Activated naive CD8-positive, alpha-beta T cell treated with anti-CD3 and anti-CD28 coated beads, Interleukin-2, amount 50 U/mL, for 24 hours (primary cell): ENCODE measurements at regions not wholly inside any gene's neighbourhood (a gene's known extent, or its start where the extent isn't known, plus 50 kb on each side); places are given as distances from the start of the nearest gene placed in this dataset.

ENCODE experiments used
- ATAC-seq: fragments of 150-1000 bp; cut with Tn5 transposase; one replicate; pipeline ENCODE4 v1.10.0; 2021
- DNase-seq: peaks from one replicate; pipeline ENCODE4 v3.0.0; 2021
- H3K27ac Mint-ChIP-seq: one replicate; pipeline ENCODE4 v1.8.0; 2021; ENCODE audit warnings: mild to moderate bottlenecking, mixed read lengths
- H3K27me3 Mint-ChIP-seq: one replicate; pipeline ENCODE4 v1.8.0; 2021; ENCODE audit warnings: mixed read lengths
- H3K36me3 Mint-ChIP-seq: one replicate; pipeline ENCODE4 v1.8.0; 2021; ENCODE audit warnings: low read depth, mixed read lengths
- H3K4me1 Mint-ChIP-seq: one replicate; pipeline ENCODE4 v1.8.0; 2021; ENCODE audit warnings: mixed read lengths
- H3K4me3 Mint-ChIP-seq: one replicate; pipeline ENCODE4 v1.8.0; 2021; ENCODE audit warnings: mild to moderate bottlenecking, moderate library complexity, mixed read lengths
- H3K9me3 Mint-ChIP-seq: one replicate; pipeline ENCODE4 v1.8.0; 2021; ENCODE audit warnings: mixed read lengths

DNA sequence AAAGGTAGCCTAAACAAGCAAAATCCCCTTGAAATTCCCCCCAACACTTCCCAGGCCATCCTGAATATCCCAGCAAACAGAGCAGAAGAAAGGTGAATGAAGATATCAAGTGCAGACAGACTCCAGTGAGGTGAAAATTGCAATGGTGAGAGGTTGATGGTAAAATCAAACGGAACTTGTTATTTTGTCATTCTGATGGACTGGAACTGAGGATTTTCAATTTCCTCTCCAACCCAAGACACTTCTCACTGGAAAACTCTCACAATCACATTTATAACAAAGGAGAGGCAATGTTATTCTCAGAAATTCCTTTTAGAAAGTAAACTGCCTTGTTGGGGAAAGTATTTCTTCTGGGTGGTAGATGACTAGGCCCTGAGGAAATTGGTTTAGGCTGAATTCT, 412.4 kb upstream of the C9orf72 start:
- H3K27ac Mint-ChIP-seq: no peak overlapping the region
- ATAC-seq (no peak), DNase-seq (no peak)
- no peaks in the 10 kb centered on the region for H3K27me3 Mint-ChIP-seq
- no peak overlapping the region for H3K4me3 Mint-ChIP-seq
- no peaks in the 10 kb centered on the region for H3K4me1 Mint-ChIP-seq
- no peaks in the 10 kb centered on the region for H3K36me3 Mint-ChIP-seq
- peaks cover 9% of the 10 kb centered on the region for H3K9me3 Mint-ChIP-seq

DNA sequence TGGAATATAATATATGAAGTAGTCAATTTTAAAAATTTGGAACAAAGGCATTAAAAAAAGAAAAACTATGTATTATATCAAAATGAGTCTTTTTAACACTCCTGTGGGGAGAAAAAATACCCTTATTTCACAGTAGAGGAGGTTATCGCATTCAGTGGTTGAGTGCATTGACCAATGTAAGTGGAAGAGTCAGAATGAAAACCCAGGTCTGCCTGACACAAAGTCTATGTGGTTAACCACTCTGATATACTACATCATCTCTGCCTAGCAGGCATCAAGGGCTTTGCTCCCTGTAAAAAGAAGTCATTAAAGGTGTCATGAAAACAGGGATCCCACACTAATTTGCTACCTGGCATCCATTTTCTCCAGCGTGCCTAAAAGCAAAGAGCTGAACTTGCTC, 417.2 kb upstream of the C9orf72 start:
- H3K4me3 Mint-ChIP-seq: no peak overlapping the region
- H3K9me3 Mint-ChIP-seq: peaks cover 9% of the 10 kb centered on the region
- DNase-seq (no peak), ATAC-seq (no peak)
- H3K36me3 Mint-ChIP-seq: no peaks in the 10 kb centered on the region
- no peak overlapping the region for H3K27ac Mint-ChIP-seq
- no peaks in the 10 kb centered on the region for H3K4me1 Mint-ChIP-seq
- no peaks in the 10 kb centered on the region for H3K27me3 Mint-ChIP-seq

DNA sequence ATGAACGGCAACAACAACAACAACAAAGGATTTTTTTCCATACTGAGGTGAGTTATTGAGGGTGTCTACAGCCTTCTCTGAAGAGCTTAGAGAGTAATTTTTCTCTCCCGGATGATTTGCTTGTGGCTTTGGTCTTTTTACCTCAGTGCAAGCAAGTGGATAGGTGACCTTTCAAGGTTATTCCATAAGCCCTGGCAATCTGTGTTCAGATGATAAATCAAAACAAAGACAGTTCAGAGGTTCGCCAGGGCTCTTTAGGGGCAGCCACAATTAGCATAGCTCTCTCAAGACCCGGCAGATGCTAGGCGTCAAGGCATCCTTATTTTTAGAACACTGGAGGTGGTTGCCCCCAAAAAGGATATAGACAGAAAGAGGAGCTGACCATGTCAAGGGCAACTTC, 417.9 kb upstream of the C9orf72 start:
- Mint-ChIP-seq H3K4me3 (no peak overlapping the region), H3K27ac (no peak overlapping the region), H3K4me1 (no peaks in the 10 kb centered on the region), H3K9me3 (peaks cover 9% of the 10 kb centered on the region), H3K27me3 (no peaks in the 10 kb centered on the region), H3K36me3 (no peaks in the 10 kb centered on the region)
- DNase-seq: no peak
- ATAC-seq: no peak

DNA sequence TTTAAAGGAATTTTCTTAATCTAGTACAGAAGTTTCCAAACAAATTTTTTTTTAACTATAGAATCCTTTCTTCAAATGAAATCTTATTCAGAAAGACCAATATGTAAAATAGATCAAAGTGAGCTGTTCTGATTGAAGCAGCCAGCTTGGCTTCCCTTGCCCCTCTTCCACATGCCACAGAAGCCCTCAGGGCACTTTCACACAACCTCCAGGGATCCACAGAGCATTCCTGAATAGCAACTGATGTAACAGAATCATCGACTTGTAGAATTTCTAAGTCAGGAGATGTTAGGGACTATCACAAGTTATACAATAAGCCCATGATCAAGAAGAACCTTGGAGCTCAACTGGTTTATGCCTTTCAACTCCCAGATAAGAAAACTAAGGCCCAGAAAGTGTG, 427.8 kb upstream of the C9orf72 start:
- no peak overlapping the region for H3K4me3 Mint-ChIP-seq
- no peak for ATAC-seq
- no peaks in the 10 kb centered on the region for H3K9me3 Mint-ChIP-seq
- H3K27ac Mint-ChIP-seq: no peak overlapping the region
- no peak for DNase-seq
- H3K36me3 Mint-ChIP-seq: no peaks in the 10 kb centered on the region
- H3K4me1 Mint-ChIP-seq: no peaks in the 10 kb centered on the region
- no peaks in the 10 kb centered on the region for H3K27me3 Mint-ChIP-seq

DNA sequence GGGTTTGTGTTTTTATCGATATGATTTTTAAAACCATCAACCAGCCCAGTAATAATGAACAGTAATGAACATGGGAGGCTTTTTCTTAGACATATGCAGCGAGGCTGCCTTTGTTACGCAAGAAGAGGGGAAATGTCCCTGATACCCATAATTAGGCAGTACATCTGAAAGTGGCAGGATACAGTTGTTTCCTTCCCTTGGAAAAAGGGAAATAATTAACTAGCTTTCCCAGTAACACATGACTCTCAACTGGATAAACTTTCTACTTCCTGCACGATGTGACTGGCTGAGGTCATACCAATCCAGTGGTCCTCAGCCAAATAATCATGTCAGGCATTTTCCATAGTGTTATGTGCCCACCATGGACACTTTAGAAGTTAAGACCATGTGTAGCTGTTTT, 431.6 kb upstream of the C9orf72 start:
- Mint-ChIP-seq H3K27ac (no peak overlapping the region), H3K9me3 (peaks cover 8% of the 10 kb centered on the region), H3K27me3 (no peaks in the 10 kb centered on the region), H3K36me3 (no peaks in the 10 kb centered on the region), H3K4me3 (no peak overlapping the region), H3K4me1 (no peaks in the 10 kb centered on the region)
- DNase-seq: no peak
- no peak for ATAC-seq

DNA sequence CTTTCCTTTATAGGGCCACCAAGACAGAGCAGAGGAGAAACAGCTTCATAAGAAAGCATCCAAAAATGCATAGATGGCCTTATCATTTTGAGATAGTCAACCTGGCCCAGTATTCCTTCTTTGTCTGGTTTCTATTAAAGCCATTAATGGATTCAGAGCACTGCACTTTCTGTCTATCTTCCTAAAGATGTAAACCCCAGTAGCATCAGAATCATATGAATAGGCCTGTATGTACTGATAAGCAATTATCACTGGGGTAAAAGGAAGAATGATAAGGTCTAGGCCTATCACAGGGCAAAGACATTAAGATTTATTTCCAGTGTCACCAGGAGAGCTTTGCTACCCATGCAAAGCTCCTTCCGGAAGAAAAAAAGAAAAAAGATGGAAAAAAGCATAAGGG, 432.5 kb upstream of the C9orf72 start:
- ATAC-seq: no peak
- Mint-ChIP-seq H3K27me3 (no peaks in the 10 kb centered on the region), H3K9me3 (peaks cover 9% of the 10 kb centered on the region), H3K4me3 (no peak overlapping the region), H3K4me1 (no peaks in the 10 kb centered on the region), H3K36me3 (no peaks in the 10 kb centered on the region), H3K27ac (no peak overlapping the region)
- DNase-seq: no peak

DNA sequence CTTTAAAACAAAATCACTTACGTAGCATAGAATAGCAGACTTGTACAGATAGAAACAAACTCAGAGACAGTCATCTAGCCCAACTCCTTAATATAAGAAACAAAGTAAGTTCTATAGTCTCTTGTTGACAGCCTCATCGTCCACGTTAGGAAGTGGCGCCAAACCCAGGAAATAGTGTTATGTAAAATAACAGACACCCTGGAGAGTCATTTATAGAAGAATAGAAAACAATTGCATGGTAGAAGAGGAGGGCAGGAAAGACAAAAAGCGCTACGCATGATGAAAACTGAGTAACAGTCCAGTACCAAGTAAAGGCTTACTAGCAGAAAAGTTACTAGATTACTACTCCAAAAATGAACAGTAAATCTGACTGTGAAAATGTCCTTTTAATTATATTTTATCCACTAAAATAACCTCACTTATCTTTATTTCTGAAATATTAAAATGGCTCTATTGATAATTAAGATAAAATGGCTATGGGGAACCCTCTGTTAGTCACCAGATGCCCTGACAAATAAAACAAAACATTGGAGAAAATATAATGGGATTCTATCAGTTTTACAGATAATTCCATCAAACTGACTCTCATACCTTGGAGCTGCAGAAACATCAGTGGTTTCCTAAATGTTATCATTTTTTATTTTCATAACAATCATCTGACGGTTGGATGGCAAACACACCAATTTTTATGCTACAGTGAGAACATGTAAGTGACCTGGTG, 434.0 kb upstream of the C9orf72 start:
- Mint-ChIP-seq H3K9me3 (peaks cover 9% of the 10 kb centered on the region), H3K27me3 (no peaks in the 10 kb centered on the region), H3K4me1 (no peaks in the 10 kb centered on the region), H3K4me3 (no peak overlapping the region), H3K36me3 (no peaks in the 10 kb centered on the region), H3K27ac (no peak overlapping the region)
- DNase-seq (no peak), ATAC-seq (no peak)

DNA sequence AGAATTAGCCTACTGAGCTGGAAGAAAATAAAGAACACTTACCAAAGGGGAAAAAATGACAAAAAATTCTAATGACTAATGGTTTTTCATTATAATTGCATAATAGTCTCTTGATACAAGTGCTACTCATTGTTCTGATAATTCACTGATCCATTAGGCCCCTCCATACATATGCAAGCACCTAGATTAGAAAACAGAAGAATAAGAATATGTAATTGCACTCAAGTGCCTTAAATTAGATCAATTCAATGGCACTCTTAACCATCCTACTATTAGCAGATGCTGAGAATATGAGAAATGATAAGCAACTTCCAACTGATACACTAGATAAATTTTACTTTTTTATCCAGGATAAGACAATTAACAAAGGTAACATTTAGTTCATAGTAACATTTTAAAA, 440.9 kb upstream of the C9orf72 start:
- Mint-ChIP-seq H3K36me3 (no peaks in the 10 kb centered on the region), H3K4me1 (no peaks in the 10 kb centered on the region), H3K4me3 (no peak overlapping the region), H3K27ac (no peak overlapping the region), H3K27me3 (peaks cover 2% of the 10 kb centered on the region), H3K9me3 (peaks cover 8% of the 10 kb centered on the region)
- DNase-seq: no peak
- ATAC-seq: no peak

DNA sequence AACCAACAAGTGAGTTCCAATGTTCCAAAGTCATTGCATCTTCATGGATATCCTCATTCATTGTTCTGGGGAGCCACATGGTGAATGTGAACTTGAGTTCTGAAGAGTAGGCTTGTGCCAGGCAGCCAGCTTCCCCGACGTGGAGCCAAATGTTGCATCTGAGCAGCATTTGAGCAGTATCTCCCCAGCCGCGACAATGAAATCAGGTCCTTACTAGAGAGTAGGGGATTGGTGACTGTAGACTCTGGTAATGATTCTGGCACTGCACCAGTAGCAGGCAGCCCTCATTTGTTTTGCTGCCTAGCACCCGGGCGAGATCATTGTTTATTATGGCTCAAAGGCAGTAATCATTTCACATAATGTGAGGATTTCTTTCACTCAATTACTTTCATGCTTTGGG, 451.4 kb upstream of the C9orf72 start:
- no peaks in the 10 kb centered on the region for H3K4me1 Mint-ChIP-seq
- no peaks in the 10 kb centered on the region for H3K36me3 Mint-ChIP-seq
- DNase-seq: no peak
- no peaks in the 10 kb centered on the region for H3K27me3 Mint-ChIP-seq
- H3K4me3 Mint-ChIP-seq: no peak overlapping the region
- peaks cover 3% of the 10 kb centered on the region for H3K9me3 Mint-ChIP-seq
- ATAC-seq: no peak
- no peak overlapping the region for H3K27ac Mint-ChIP-seq

DNA sequence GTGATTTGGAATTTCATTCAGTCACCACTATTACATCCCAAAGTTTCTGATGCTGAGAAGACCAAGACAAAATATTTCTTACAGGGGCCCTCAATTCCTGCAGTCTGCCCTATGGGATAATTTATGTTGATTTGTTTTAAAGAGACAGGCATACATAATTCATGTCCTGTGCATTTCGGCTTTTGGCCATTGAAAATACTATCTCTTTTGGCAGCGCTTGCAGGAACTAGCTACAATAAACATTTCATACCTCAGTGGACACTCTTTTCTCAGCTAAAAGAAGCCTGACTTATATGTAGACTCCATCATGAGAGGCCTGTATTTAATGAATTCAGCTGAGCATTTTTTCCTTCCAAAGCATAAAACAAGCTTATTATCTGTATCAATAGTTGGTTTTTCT, 451.9 kb upstream of the C9orf72 start:
- no peak for ATAC-seq
- no peak for DNase-seq
- Mint-ChIP-seq H3K4me3 (no peak overlapping the region), H3K36me3 (no peaks in the 10 kb centered on the region), H3K4me1 (no peaks in the 10 kb centered on the region), H3K9me3 (peaks cover 3% of the 10 kb centered on the region), H3K27me3 (no peaks in the 10 kb centered on the region), H3K27ac (no peak overlapping the region)

DNA sequence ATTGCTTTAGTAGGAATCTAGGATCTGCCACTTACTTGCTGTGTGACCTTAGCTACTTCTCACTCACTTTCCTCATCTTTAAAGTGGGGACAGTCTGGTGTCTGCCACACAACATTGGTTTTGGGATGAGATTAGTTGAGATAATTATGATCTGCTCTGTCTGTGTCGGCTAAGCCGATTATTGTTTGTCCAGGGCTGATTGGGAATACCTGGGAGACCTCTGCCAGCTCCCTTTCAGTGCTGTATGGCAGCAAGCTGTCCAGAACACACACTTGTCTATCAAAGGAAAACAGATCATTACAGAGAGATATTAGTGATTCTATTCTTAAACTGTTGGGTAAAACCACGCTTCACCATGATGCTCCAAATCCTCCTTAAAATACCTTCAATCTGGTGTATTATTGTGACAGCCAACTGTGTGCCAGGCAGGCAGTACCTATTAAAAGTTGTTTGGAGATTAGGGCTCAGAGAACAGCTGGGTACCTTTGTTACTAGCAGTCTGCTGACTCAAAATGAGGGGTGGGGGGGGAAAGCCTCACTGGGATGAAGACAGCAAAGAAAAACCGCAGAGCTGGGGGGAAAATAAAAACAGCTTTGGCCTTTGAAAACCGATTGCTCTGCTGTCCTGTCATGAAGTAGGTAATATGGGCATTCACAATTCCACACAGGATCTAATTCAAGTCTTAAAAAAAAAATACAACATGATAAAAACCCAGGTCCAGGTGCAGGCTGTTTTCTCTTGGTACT, 458.4 kb upstream of the C9orf72 start:
- Mint-ChIP-seq H3K4me1 (no peaks in the 10 kb centered on the region), H3K36me3 (no peaks in the 10 kb centered on the region), H3K9me3 (peaks cover 7% of the 10 kb centered on the region), H3K4me3 (no peak overlapping the region), H3K27ac (no peak overlapping the region), H3K27me3 (no peaks in the 10 kb centered on the region)
- DNase-seq (no peak), ATAC-seq (no peak)

DNA sequence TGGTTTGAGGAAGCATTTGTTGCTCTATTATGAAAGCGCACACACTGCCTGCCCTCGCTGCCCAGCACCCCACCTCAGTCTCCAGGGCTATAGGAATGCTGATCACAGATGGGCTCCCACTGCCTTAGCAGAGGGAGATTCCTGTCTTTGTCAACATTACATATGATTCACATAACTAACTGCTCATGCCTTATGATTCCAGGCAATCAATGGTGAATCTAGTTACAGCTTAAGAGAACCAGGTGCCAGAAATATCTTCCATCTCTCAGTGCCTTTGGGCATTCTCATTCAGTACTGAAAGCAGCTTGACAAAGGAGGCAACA, 458.9 kb upstream of the C9orf72 start:
- H3K27ac Mint-ChIP-seq: no peak overlapping the region
- H3K4me3 Mint-ChIP-seq: no peak overlapping the region
- H3K27me3 Mint-ChIP-seq: no peaks in the 10 kb centered on the region
- H3K36me3 Mint-ChIP-seq: no peaks in the 10 kb centered on the region
- DNase-seq: no peak
- ATAC-seq: no peak
- H3K9me3 Mint-ChIP-seq: peaks cover 7% of the 10 kb centered on the region
- H3K4me1 Mint-ChIP-seq: no peaks in the 10 kb centered on the region

DNA sequence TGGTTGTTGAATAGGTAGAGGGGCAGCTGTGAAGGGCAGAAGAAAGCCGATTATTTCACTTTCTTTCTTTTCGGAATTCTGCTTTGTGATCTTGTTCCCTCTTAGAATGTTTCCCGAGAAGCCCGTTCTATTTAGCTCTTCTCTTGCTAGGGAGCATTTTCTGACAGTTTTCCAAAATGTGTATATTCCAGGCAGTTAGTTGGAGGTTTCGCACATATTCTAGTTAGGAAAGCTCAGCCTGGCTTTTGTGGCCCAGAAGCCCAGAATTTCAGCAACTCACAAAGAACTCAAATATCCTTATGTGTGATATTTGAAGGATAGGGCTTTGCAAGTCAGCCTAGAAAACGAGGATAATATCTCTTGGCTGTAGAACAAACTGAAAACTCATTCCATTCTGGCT, 461.0 kb upstream of the C9orf72 start:
- no peaks in the 10 kb centered on the region for H3K36me3 Mint-ChIP-seq

DNA sequence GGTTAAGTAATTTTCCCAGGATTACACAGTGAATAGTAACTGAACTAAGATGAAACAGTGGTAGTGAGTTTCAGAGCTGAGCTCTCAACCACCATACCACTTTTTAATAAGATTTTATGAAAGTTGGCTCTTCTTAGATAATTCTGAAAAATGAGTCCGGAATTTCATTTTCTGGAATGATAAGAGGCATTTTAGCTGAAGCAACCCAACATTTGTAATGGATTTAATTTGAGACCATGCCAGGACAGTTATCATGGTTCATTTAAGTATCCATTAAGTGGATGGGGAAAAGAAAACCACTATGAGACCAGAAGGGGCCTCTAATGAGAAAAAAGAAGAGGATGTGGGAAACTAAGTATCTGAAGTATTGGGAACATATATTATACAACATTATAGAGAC, 464.7 kb upstream of the C9orf72 start:
- Mint-ChIP-seq H3K4me1 (no peaks in the 10 kb centered on the region), H3K27ac (no peak overlapping the region), H3K4me3 (no peak overlapping the region), H3K36me3 (no peaks in the 10 kb centered on the region), H3K27me3 (no peaks in the 10 kb centered on the region), H3K9me3 (peaks cover 12% of the 10 kb centered on the region)
- ATAC-seq (no peak), DNase-seq (no peak)

More for the DNA sequence above, 461.0 kb upstream of the C9orf72 start:
- H3K4me3 Mint-ChIP-seq: no peak overlapping the region
- H3K4me1 Mint-ChIP-seq: no peaks in the 10 kb centered on the region
- ATAC-seq: no peak
- H3K27ac Mint-ChIP-seq: no peak overlapping the region
- peaks cover 9% of the 10 kb centered on the region for H3K9me3 Mint-ChIP-seq
- no peaks in the 10 kb centered on the region for H3K27me3 Mint-ChIP-seq
- DNase-seq: no peak

DNA sequence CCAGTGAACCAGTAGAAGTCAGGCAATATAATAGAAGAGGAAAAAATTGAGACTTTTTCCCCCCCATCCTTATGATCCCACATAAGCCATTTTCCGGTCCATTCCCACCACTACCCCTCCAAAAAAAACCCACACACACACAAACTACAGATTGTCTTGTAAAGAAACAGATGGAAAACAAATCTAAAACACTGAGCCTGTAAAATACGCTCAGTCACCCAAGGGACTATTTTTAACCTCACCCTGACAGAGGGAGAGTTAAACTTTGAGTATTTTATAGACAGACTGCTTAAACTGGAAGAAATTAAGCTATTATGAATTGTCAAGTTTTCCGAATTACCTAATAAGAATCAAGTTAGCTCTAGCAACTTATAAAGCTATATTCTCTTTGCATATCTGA, 471.8 kb upstream of the C9orf72 start:
- DNase-seq: no peak
- Mint-ChIP-seq H3K27me3 (no peaks in the 10 kb centered on the region), H3K9me3 (peaks cover 5% of the 10 kb centered on the region), H3K36me3 (no peaks in the 10 kb centered on the region), H3K4me1 (no peaks in the 10 kb centered on the region), H3K4me3 (no peak overlapping the region), H3K27ac (no peak overlapping the region)
- ATAC-seq: no peak

DNA sequence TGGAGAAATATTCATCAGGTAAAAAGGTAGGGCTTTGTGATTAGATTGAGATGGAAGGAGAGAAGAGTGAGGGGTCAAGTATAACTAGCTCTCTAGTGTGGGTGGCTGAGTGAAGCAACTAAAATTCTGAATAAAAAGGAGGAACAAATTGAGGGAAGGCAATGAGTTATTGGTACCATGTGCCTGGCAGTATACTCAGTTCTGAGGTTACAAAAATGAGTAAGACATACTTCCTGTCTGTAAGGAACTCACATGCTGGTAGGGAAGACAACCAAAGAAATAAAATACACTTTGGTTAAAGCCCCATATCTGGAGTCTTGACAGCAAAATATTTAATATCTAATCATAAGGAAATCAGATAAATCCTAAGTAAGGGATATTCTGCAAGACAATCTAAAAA, 476.8 kb upstream of the C9orf72 start:
- Mint-ChIP-seq H3K4me3 (no peak overlapping the region), H3K27ac (no peak overlapping the region), H3K27me3 (no peaks in the 10 kb centered on the region)

More for the DNA sequence above, 476.8 kb upstream of the C9orf72 start:
- no peak for DNase-seq
- Mint-ChIP-seq H3K4me1 (no peaks in the 10 kb centered on the region), H3K9me3 (no peaks in the 10 kb centered on the region), H3K36me3 (no peaks in the 10 kb centered on the region)
- no peak for ATAC-seq
